ENCODE measurements at regions not wholly inside any gene's neighbourhood (a gene's known extent, or its start where the extent isn't known, plus 50 kb on each side); places are given as distances from the start of the nearest gene placed in this dataset.

DNA sequence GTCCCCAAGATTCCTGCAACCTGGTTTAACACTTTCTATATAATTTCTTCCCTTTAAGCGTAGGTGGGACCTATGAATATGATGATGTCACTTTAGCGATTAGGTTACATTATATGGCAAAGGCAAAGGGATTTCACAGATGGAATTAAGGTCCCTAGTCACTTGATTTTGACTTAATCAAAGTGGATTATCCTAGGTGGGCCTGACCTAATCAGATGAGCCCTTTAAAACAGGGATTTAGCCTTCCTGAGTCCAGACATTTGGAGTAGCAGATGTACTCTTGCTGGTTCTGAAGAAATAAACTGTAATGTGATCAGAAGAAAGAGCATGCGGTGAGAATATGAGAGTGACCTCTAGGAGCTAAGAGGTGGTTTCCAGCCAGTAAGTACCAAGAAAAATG lies 67.8 kb upstream of the LIN7C start:
- TF ChIP-seq, protein P1, sequence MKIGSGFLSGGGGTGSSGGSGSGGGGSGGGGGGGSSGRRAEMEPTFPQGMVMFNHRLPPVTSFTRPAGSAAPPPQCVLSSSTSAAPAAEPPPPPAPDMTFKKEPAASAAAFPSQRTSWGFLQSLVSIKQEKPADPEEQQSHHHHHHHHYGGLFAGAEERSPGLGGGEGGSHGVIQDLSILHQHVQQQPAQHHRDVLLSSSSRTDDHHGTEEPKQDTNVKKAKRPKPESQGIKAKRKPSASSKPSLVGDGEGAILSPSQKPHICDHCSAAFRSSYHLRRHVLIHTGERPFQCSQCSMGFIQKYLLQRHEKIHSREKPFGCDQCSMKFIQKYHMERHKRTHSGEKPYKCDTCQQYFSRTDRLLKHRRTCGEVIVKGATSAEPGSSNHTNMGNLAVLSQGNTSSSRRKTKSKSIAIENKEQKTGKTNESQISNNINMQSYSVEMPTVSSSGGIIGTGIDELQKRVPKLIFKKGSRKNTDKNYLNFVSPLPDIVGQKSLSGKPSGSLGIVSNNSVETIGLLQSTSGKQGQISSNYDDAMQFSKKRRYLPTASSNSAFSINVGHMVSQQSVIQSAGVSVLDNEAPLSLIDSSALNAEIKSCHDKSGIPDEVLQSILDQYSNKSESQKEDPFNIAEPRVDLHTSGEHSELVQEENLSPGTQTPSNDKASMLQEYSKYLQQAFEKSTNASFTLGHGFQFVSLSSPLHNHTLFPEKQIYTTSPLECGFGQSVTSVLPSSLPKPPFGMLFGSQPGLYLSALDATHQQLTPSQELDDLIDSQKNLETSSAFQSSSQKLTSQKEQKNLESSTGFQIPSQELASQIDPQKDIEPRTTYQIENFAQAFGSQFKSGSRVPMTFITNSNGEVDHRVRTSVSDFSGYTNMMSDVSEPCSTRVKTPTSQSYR (CRISPR knock-in tag; IDR thresholded peaks at IDR 0.05): no peak
- TF ChIP-seq, protein P2, sequence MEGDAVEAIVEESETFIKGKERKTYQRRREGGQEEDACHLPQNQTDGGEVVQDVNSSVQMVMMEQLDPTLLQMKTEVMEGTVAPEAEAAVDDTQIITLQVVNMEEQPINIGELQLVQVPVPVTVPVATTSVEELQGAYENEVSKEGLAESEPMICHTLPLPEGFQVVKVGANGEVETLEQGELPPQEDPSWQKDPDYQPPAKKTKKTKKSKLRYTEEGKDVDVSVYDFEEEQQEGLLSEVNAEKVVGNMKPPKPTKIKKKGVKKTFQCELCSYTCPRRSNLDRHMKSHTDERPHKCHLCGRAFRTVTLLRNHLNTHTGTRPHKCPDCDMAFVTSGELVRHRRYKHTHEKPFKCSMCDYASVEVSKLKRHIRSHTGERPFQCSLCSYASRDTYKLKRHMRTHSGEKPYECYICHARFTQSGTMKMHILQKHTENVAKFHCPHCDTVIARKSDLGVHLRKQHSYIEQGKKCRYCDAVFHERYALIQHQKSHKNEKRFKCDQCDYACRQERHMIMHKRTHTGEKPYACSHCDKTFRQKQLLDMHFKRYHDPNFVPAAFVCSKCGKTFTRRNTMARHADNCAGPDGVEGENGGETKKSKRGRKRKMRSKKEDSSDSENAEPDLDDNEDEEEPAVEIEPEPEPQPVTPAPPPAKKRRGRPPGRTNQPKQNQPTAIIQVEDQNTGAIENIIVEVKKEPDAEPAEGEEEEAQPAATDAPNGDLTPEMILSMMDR (IDR thresholded peaks at IDR 0.05): no peak
- TF ChIP-seq ZBTB21 (CRISPR knock-in tag; IDR thresholded peaks at IDR 0.05; ENCODE audit: borderline replicate concordance): no peak
- TF ChIP-seq, protein P3, sequence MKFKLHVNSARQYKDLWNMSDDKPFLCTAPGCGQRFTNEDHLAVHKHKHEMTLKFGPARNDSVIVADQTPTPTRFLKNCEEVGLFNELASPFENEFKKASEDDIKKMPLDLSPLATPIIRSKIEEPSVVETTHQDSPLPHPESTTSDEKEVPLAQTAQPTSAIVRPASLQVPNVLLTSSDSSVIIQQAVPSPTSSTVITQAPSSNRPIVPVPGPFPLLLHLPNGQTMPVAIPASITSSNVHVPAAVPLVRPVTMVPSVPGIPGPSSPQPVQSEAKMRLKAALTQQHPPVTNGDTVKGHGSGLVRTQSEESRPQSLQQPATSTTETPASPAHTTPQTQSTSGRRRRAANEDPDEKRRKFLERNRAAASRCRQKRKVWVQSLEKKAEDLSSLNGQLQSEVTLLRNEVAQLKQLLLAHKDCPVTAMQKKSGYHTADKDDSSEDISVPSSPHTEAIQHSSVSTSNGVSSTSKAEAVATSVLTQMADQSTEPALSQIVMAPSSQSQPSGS (CRISPR knock-in tag; IDR thresholded peaks at IDR 0.05; ENCODE audit: borderline replicate concordance, low read depth): no peak
- TF ChIP-seq SP1 (CRISPR knock-in tag; conservative IDR thresholded peaks at IDR 0.05): no peak
